K562 (cell line): ENCODE measurements at regions not wholly inside any gene's neighbourhood (a gene's known extent, or its start where the extent isn't known, plus 50 kb on each side); places are given as distances from the start of the nearest gene placed in this dataset.

Experiments
- ATAC-seq: fragments of 200-7000 bp; cut with Tn5 transposase; 3 replicates; pipeline ENCODE4 v1.9.1; 2020; ENCODE audit warnings: moderate library complexity
- BruUV-seq: library from RNA; stranded (reverse); fragments of 400-500 nt; replicated peaks from 2 replicates; lab custom pipeline; 2021; lab: Mats Ljungman, UMichigan
- CTCF ChIA-PET: fragments of 300-600 bp; formaldehyde crosslinking; extraction: SDS; loops from one replicate; lab custom pipeline; 2021; ENCODE audit warnings: low intra/inter-chr PET ratio; lab: Yijun Ruan, JAX
- POLR2A ChIA-PET: fragments of 300-600, 350-650 bp; sonication (Branson Sonifier 250); formaldehyde crosslinking; extraction: SDS; loops from one replicate; lab custom pipeline; 2021; ENCODE audit warnings: antibody characterized with exemption, inconsistent platforms; lab: Yijun Ruan, JAX
- DNase-seq, 4 experiments: peaks; one replicate each; pipeline versions ENCODE4 v3.0.0 to v3.0.0-alpha.2; 2011 to 2018; ENCODE audit warnings: low spot score in 3 of 4, mixed read lengths in 3 of 4; ENCODE audit errors: extremely low read depth in 1 of 4
- FAIRE-seq: peaks from 2 replicates; lab custom pipeline; 2011; peaks lifted over from hg19 to GRCh38; lab: Jason Lieb, UNC
- H2AFZ ChIP-seq: 2 replicates; pipeline ENCODE4 v1.6.0; 2011; ENCODE audit warnings: low read depth, low read length, control low read depth, inconsistent platforms
- H3K27ac ChIP-seq: fragments of 200-600 bp; 3 replicates; pipeline ENCODE4 v1.8.0; 2011; ENCODE audit warnings: low read depth, mild to moderate bottlenecking, control low read depth, inconsistent platforms, low read length, moderate library complexity, mixed read lengths; ENCODE audit errors: extremely low read depth
- H3K27me3 ChIP-seq, 2 experiments: fragments of 300-600 bp in 1 of 2; 2 replicates in 1 of 2; 3 replicates in 1 of 2; pipeline versions ENCODE4 v1.6.0 to v1.8.0; 2011; ENCODE audit warnings: inconsistent platforms in 2 of 2, low read length in 2 of 2, mild to moderate bottlenecking in 1 of 2, mixed read lengths in 1 of 2, moderate library complexity in 1 of 2; ENCODE audit not compliant: control insufficient read depth in 2 of 2, insufficient read depth in 2 of 2
- H3K36me3 ChIP-seq: fragments of 300-600 bp; 3 replicates; pipeline ENCODE4 v1.8.0; 2011; ENCODE audit warnings: mild to moderate bottlenecking, low read length, inconsistent platforms; ENCODE audit not compliant: control insufficient read depth, insufficient read depth
- H3K4me1 ChIP-seq, 2 experiments: fragments of 200-600 bp in 1 of 2; replicated peaks in 1 of 2; 2 replicates in 1 of 2; 3 replicates in 1 of 2; pipeline versions ENCODE4 v1.5.1 to v1.8.0; 2011; ENCODE audit warnings: inconsistent platforms in 2 of 2, low read length in 2 of 2, mild to moderate bottlenecking in 1 of 2, mixed read lengths in 1 of 2, moderate library complexity in 1 of 2; ENCODE audit not compliant: control insufficient read depth in 2 of 2, insufficient read depth in 2 of 2
- H3K4me2 ChIP-seq: 2 replicates; pipeline ENCODE4 v1.6.1; 2011; ENCODE audit warnings: low read length, control low read depth, inconsistent platforms, mixed read lengths; ENCODE audit not compliant: insufficient read depth
- H3K4me3 ChIP-seq: fragments of 200-600 bp; sonication (generic), shearing (Covaris generic); 2 replicates; pipeline ENCODE4 v1.5.1; 2016; ENCODE audit warnings: control low read depth, inconsistent platforms
- H3K79me2 ChIP-seq: fragments of 200-600 bp; 3 replicates; pipeline ENCODE4 v1.8.0; 2011; ENCODE audit warnings: low read length, inconsistent platforms; ENCODE audit not compliant: control insufficient read depth, insufficient read depth
- H3K9ac ChIP-seq, 2 experiments: 2 replicates each; pipeline versions ENCODE4 v1.6.0 to v1.6.1; 2011; ENCODE audit warnings: low read depth in 2 of 2, low read length in 2 of 2, control low read depth in 1 of 2, inconsistent platforms in 1 of 2, mild to moderate bottlenecking in 1 of 2, mixed read lengths in 1 of 2; ENCODE audit not compliant: insufficient read depth in 1 of 2
- H3K9me1 ChIP-seq: one replicate; pipeline ENCODE4 v1.6.0; 2011; ENCODE audit warnings: inconsistent platforms, mild to moderate bottlenecking, low read length, moderate library complexity; ENCODE audit not compliant: control insufficient read depth, insufficient read depth
- H3K9me3 ChIP-seq: replicated peaks from 2 replicates; pipeline ENCODE4 v1.5.1; 2011; ENCODE audit warnings: low read depth, low read length, inconsistent platforms; ENCODE audit not compliant: control insufficient read depth, insufficient read depth
- H4K20me1 ChIP-seq: replicated peaks from 2 replicates; pipeline ENCODE4 v1.6.1; 2011; ENCODE audit warnings: low read length, inconsistent platforms, mixed read lengths; ENCODE audit not compliant: control insufficient read depth, insufficient read depth
- BCOR ChIP-seq: fragments of 450-650 bp; IDR thresholded peaks from 2 replicates; pipeline ENCODE4 v1.6.1; 2016
- BHLHE40 ChIP-seq: IDR thresholded peaks from 2 replicates; pipeline ENCODE4 v1.6.1; 2011; ENCODE audit warnings: low read length, improper control_type of control experiment
- CBX2 ChIP-seq: fragments of 200-600 bp; sonication (generic); IDR thresholded peaks from one replicate; pipeline ENCODE4 v1.6.1; 2012; ENCODE audit warnings: mild to moderate bottlenecking, low read length, inconsistent platforms; ENCODE audit not compliant: insufficient read depth, poor library complexity, severe bottlenecking
- EHMT2 ChIP-seq: fragments of 450-650 bp; IDR thresholded peaks from 2 replicates; pipeline ENCODE4 v1.6.1; 2018; ENCODE audit warnings: antibody characterized with exemption
- FOXJ3 ChIP-seq: sonication (generic); formaldehyde crosslinking; IDR thresholded peaks from 2 replicates; pipeline ENCODE4 v1.4.0; 2020; ENCODE audit warnings: mild to moderate bottlenecking, missing genetic modification reagents
- IFI16 ChIP-seq: fragments of 250-450 bp; sonication (Bioruptor Pico); IDR thresholded peaks from 2 replicates; pipeline ENCODE4 v2.1.2; 2022; ENCODE audit warnings: mild to moderate bottlenecking, inconsistent platforms
- NCOR1 ChIP-seq: fragments of 450-650 bp; IDR thresholded peaks from 2 replicates; pipeline ENCODE4 v1.6.1; 2016; ENCODE audit warnings: mild to moderate bottlenecking, moderate library complexity
- RBM17 ChIP-seq: fragments of 200-400 bp; formaldehyde crosslinking; IDR thresholded peaks from 2 replicates; pipeline ENCODE4 v1.6.1; 2017; ENCODE audit warnings: low read depth, mild to moderate bottlenecking, low read length, borderline replicate concordance
- ZFP1 ChIP-seq: fragments of 450-650 bp; formaldehyde crosslinking; IDR thresholded peaks from 2 replicates; pipeline ENCODE4 v1.4.0; 2020; ENCODE audit warnings: mild to moderate bottlenecking, mixed read lengths
- ZNF217 ChIP-seq: sonication (generic); formaldehyde crosslinking; IDR thresholded peaks from 2 replicates; pipeline ENCODE4 v1.8.0; 2022; ENCODE audit warnings: mild to moderate bottlenecking, missing genetic modification reagents
- ZNF253 ChIP-seq: fragments of 250-450 bp; sonication (Bioruptor Pico); conservative IDR thresholded peaks from 2 replicates; pipeline ENCODE4 v1.6.1; 2021; ENCODE audit warnings: mild to moderate bottlenecking
- ZNF41 ChIP-seq: fragments of 250-450 bp; sonication (Bioruptor Pico); conservative IDR thresholded peaks from 2 replicates; pipeline ENCODE4 v1.4.0; 2020; ENCODE audit warnings: mild to moderate bottlenecking
- ZNF561 ChIP-seq: fragments of 450-650 bp; formaldehyde crosslinking; conservative IDR thresholded peaks from 2 replicates; pipeline ENCODE4 v1.4.0; 2020; ENCODE audit warnings: mild to moderate bottlenecking, moderate library complexity
- WGBS: fragments of 100-300 bp; shearing (Covaris generic); methylation state at CpG from one replicate; pipeline ENCODE4 v1.1.6; 2016; ENCODE audit warnings: low coverage, mixed read lengths; ENCODE audit not compliant: insufficient coverage; ENCODE audit errors: missing lambda C conversion rate; 5-methylcytosine and 5-hydroxymethylcytosine counted together
- in situ Hi-C: fragments of 300-500 bp; cut with MboI; formaldehyde crosslinking; loops from 4 replicates; pipeline ENCODE4 v1.15.0; 2018; ENCODE audit warnings: inconsistent platforms, mixed read lengths
- intact Hi-C: fragments of 100-400 bp; cut with micrococcal nuclease; formaldehyde crosslinking; loops from 2 replicates; pipeline ENCODE4 v1.14.2; 2022
- TF ChIP-seq, protein P1 (sequence below): fragments of 450-650 bp; IDR thresholded peaks from 2 replicates; pipeline ENCODE4 v1.6.1; 2017; ENCODE audit warnings: mild to moderate bottlenecking, moderate library complexity
- TF ChIP-seq, protein P2 (sequence below): IDR thresholded peaks from 2 replicates; pipeline ENCODE4 v1.6.1; 2011; ENCODE audit warnings: borderline replicate concordance, low read depth, mild to moderate bottlenecking, moderate library complexity, low read length; ENCODE audit not compliant: insufficient read depth, poor library complexity, severe bottlenecking
- TF ChIP-seq, protein P3 (sequence below): sonication (generic); formaldehyde crosslinking; IDR thresholded peaks from 2 replicates; pipeline ENCODE4 v1.8.0; 2022; ENCODE audit warnings: mild to moderate bottlenecking, missing genetic modification reagents
- TF ChIP-seq, protein P4 (sequence below), 2 experiments: fragments of 450-650 bp in 1 of 2; sonication (generic) in 1 of 2; formaldehyde crosslinking; conservative IDR thresholded peaks; 2 replicates each; pipeline versions ENCODE4 v1.4.0 to v1.8.1; 2020 to 2022; ENCODE audit warnings: mild to moderate bottlenecking in 1 of 2, missing genetic modification reagents in 1 of 2

DNA sequence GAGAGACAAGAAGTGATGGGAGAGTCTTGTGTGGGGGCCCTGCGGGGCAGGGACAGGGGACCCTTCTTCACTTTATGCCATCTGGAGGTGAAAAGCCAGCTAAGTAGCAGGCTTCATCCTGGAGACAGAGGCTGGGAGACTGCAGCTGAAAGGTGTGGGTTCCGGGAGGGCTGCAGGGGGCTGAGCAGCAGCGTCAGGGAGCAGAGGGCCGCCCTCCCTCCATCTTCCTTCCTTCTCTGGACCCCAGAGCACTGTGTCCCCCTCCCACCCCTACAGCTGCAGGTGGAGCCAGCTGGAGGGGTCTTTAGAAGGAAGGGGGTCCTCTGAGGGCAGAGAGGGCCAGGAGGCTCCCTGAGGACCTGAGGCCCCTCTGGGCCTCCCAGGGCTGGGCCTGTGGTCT, 96.6 kb downstream of the WTIP start (continued):
- TF ChIP-seq, protein P1, sequence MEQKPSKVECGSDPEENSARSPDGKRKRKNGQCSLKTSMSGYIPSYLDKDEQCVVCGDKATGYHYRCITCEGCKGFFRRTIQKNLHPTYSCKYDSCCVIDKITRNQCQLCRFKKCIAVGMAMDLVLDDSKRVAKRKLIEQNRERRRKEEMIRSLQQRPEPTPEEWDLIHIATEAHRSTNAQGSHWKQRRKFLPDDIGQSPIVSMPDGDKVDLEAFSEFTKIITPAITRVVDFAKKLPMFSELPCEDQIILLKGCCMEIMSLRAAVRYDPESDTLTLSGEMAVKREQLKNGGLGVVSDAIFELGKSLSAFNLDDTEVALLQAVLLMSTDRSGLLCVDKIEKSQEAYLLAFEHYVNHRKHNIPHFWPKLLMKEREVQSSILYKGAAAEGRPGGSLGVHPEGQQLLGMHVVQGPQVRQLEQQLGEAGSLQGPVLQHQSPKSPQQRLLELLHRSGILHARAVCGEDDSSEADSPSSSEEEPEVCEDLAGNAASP = no peak
- TF ChIP-seq ZNF561 (CRISPR knock-in tag) (no peak), BCOR (no peak), ZNF217 (CRISPR knock-in tag) (no peak), ZNF41 (CRISPR knock-in tag) (no peak), BHLHE40 (no peak), FOXJ3 (CRISPR knock-in tag) (no peak), ZFP1 (no peak)
- TF ChIP-seq, all 486 proteins: peak for 0

DNA sequence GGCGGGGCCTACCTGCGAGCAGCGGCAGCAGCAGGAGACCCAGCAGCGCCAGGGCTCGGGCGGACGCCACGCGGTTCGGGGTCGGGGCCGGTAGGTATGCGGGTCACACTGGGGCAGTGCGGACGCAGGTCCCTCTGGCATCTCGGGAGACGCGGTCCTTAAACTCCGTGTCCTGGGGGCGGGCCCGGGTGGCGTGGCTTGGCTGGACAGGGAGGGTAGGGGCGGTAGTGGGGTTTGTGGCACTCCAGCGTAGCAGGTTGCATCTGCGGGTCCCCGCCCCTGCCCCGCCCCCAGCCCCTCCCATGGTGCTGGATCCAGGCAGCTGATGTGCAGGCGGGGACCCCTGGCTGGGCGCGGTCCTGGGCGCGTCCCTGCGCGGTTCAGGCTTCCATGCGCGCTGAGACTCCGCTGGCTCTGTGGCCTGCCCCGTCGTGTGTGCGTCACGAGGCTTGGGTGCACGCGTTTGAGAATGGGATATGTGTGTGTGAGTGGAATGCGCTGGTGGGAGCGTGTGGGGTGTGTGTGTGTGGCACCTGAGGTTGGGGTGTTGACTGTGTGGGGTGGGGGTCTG, 96.1 kb downstream of the WTIP start:
- Histone ChIP-seq H3K36me3 (no peaks in the 10 kb centered on the region), H3K27me3 (peaks cover 0 to 6% of the 10 kb centered on the region in 2 experiments; a peak in 2 of 5 replicates), H3K4me1 (peaks cover 0 to 16% of the 10 kb centered on the region in 2 experiments; a peak in 2 of 5 replicates), H3K79me2 (no peaks in the 10 kb centered on the region), H3K9ac (no peak overlapping the region; a peak in 1 of 4 replicates), H3K9me1 (no peaks in the 10 kb centered on the region), H4K20me1 (no peaks in the 10 kb centered on the region), H3K4me3 (no peak overlapping the region), H3K9me3 (no peaks in the 10 kb centered on the region), H2AFZ (no peak overlapping the region), H3K27ac (no peak overlapping the region), H3K4me2 (no peak overlapping the region)
- CTCF ChIA-PET = no interaction called here
- intact Hi-C loops (no loop called here), in situ Hi-C loops (no loop called here)
- WGBS = 2% methylated on average over 32 of the region's 45 CpGs
- FAIRE-seq = no peak
- POLR2A ChIA-PET = no interaction called here
- peak; percentile 74 for ATAC-seq
- DNase-seq = peak in 3 of 4 experiments; percentile 11 to 61 (median 45)
- BruUV-seq = no TSS peak
- TF ChIP-seq, protein P2, sequence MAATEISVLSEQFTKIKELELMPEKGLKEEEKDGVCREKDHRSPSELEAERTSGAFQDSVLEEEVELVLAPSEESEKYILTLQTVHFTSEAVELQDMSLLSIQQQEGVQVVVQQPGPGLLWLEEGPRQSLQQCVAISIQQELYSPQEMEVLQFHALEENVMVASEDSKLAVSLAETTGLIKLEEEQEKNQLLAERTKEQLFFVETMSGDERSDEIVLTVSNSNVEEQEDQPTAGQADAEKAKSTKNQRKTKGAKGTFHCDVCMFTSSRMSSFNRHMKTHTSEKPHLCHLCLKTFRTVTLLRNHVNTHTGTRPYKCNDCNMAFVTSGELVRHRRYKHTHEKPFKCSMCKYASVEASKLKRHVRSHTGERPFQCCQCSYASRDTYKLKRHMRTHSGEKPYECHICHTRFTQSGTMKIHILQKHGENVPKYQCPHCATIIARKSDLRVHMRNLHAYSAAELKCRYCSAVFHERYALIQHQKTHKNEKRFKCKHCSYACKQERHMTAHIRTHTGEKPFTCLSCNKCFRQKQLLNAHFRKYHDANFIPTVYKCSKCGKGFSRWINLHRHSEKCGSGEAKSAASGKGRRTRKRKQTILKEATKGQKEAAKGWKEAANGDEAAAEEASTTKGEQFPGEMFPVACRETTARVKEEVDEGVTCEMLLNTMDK = no peak
- TF ChIP-seq CBX2 = no peak
- no peak for TF ChIP-seq RBM17
- no peak for TF ChIP-seq EHMT2
- TF ChIP-seq IFI16 (CRISPR knock-in tag) = no peak
- no peak for TF ChIP-seq ZNF253
- TF ChIP-seq NCOR1 = no peak
- TF ChIP-seq, protein P3, sequence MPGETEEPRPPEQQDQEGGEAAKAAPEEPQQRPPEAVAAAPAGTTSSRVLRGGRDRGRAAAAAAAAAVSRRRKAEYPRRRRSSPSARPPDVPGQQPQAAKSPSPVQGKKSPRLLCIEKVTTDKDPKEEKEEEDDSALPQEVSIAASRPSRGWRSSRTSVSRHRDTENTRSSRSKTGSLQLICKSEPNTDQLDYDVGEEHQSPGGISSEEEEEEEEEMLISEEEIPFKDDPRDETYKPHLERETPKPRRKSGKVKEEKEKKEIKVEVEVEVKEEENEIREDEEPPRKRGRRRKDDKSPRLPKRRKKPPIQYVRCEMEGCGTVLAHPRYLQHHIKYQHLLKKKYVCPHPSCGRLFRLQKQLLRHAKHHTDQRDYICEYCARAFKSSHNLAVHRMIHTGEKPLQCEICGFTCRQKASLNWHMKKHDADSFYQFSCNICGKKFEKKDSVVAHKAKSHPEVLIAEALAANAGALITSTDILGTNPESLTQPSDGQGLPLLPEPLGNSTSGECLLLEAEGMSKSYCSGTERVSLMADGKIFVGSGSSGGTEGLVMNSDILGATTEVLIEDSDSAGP (CRISPR knock-in tag) = no peak
- TF ChIP-seq, protein P4, sequence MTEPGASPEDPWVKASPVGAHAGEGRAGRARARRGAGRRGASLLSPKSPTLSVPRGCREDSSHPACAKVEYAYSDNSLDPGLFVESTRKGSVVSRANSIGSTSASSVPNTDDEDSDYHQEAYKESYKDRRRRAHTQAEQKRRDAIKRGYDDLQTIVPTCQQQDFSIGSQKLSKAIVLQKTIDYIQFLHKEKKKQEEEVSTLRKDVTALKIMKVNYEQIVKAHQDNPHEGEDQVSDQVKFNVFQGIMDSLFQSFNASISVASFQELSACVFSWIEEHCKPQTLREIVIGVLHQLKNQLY (CRISPR knock-in tag; conservative IDR thresholded peaks at IDR 0.05) = no peak
